ELR (cell line): ENCODE measurements at regions not wholly inside any gene's neighbourhood (a gene's known extent, or its start where the extent isn't known, plus 50 kb on each side); places are given as distances from the start of the nearest gene placed in this dataset.
"Not testable (repeated sequence)": the region's sequence is repeated elsewhere in the genome, so short reads cannot be mapped to it uniquely, and the experiment has no call there.

Experiments
- DNase-seq: peaks from one replicate; pipeline ENCODE4 v3.0.0-alpha.2; 2015; ENCODE audit warnings: low read depth

DNA sequence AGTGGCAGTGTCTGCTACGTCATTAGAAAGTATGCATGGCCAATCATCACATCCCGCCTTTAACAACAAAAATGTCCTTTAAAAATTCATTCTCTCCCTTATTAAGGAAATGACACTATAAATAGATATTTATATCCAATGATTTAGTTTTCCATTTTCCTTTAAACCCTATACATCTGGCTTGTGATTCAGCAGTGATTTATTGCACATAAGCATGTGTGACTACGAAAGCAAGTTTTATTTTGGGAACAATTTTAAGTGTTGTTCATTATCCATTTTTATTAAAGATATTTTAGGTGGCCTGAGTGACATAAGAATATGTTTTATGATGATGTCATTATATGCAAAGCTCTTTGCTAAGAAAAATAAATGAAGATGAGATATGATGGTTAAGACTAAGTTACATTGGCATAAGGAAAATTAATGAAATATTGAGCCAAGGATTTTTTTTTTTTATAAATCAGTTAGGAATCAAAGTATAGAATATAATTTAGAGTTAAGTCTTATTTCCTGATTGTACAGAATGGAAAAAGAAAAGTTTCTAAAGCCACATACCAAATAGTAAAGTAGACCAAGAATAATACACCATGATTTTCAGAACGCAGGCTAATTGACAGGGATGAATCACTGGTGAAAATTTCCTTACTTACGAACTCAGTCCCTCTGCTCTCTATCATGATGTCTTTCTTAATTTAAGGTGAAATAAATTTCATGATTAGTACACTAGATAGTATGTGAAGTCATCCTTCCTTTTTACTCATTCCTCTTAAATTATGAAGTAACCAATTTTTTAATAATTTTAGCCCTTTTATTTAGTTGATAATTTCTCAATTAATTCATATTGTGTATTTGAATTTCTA is 822.4 kb downstream of the FAT4 start:
- DNase-seq, result no peak

DNA sequence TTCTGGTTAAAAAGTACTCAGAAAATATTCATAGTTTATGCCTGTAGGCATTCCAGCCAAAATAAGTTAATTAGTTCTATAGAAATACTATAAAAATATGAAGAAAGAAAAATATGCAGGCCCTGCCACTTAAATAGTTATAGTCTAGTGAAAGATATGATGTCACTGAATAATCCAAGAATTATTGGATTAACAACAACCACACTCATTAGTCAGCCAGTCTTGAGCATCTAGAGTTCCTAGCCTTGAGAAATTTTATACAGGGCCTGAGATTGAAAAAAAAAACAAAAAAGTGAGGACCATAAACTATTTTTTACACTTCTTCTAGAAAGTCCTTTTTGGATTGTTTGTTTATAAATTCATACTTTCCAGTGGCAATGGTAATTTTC is 823.0 kb downstream of the FAT4 start:
- no peak for DNase-seq

GRCh38 chr4:126144543-126145237 is 829.9 kb downstream of the FAT4 start:
- no peak for DNase-seq

GRCh38 chr4:126168484-126168883 is 853.7 kb downstream of the FAT4 start:
- no peak for DNase-seq

GRCh38 chr4:126172126-126172525 is 857.4 kb downstream of the FAT4 start:
- no peak for DNase-seq

DNA sequence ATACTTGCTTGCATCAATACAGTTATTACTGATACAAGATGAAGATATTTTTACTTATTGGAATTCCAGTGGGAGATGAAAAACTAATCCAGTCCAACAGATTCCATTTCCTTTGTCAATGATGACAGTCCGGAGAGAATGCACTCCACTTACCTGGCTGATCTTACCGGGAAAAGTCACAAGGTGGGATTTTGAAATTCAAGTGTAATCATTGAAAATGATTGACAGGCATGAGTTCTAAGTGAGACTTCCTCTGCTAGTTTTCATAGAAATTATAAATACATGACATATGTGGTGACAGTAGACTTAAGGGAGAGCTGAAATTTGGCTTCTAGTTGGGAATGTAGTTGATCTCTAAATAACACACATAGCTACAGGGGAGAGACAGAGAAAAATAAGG is 859.9 kb downstream of the FAT4 start:
- no peak for DNase-seq

DNA sequence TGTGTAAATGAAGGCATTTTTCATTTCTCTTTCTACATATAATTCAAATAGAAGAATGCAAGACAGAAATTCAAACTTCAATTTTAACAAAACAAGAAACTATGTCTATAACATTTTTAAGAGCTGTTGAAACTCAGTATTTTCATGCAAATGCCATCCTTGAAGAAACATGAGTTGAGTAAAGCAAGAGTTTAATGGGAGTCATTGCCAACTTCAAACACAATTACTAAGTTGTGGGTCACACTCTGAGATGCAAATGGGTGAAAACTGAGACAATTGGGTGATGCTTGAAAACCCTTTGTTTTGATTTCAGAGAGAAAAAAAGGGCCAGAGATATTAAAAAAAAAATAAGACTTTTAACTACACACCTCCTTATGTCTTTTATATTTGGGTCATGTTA is 865.9 kb downstream of the FAT4 start:
- no peak for DNase-seq

GRCh38 chr4:126182336-126182735 is 867.6 kb downstream of the FAT4 start:
- no peak for DNase-seq

DNA sequence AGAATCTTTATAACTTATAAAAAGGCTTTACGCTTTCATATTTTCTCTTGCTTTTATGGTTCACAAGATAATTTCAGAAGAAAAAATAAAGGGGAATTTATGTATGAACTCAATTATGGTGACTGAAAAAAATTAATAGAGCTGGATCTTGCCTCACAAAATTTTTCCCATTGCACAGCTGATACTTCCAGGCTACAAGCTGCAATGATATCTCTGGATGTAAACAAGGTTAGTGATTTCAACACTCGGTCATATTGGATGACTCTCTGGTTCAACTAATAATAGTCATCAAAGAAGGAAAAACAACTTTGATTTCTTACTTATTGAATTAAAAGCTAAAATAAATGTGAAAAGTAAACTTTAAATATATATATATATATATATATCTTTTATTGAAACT is 868.0 kb downstream of the FAT4 start:
- no peak for DNase-seq

- no peak for DNase-seq
Measured at GRCh38 chr4:126183206-126183605, 868.5 kb downstream of the FAT4 start.

- DNase-seq, result no peak
Measured at GRCh38 chr4:126191536-126191935, 876.8 kb downstream of the FAT4 start.

- DNase-seq, result no peak
Measured at GRCh38 chr4:126192506-126192905, 877.8 kb downstream of the FAT4 start.

DNA sequence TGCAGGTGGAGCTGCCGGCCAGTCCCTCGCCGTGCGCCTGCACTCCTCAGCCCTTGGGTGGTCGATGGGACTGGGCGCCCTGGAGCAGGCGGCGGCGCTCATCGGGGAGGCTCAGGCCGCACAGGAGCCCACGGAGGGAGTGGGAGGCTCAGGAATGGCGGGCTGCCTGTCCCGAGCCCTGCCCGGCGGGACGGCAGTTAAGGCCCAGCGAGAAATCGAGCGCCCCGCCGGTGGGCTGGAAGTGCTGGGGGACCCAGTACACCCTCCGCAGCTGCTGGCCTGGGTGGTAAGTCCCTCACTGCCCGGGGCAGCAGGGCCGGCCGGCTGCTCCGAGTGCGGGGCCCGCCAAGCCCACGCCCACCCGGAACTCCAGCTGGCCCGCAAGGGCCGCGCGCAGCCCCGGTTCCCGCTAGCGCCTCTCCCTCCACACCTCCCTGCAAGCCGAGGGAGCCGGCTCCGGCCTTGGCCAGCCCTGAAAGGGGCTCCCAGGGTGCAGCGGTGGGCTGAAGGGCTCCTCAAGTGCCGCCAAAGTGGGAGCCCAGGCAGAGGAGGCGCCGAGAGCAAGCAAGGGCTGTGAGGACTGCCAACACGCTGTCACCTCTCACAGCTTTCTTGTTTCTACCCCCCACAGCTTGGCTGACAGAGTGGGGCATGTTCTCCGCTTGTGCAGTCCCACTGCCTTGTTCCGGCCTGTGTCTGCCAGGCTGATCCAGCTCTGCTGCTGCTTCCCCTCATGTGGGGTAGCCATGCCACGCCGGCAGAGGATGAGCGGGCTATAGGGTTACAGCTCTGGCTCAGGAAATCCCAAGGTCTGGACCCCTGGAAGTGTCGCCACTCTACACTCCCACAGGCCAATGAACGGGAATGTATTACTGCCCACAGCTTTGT is 886.7 kb downstream of the FAT4 start:
- DNase-seq, result not testable (repeated sequence)

- no peak for DNase-seq
Measured at GRCh38 chr4:126202226-126202625, 887.5 kb downstream of the FAT4 start.

DNA sequence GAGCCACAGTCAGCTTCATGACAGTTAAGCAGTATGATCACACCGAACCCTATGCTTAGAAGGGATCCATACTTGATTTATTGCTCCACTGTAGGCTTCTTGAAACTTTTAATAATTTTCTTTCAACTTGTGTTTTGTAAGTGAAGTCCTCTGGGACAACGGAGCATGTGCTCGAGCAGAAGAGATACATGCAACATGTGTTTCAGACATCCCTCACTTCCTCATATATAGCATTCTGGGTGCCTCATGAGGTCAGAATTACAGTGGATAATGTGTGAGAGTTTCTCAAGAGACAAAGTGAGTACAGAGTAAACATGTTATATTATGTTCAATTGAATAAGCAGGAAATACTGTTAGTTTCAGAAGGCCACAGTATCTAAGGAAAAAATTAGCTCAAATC is 893.2 kb downstream of the FAT4 start:
- no peak for DNase-seq

GRCh38 chr4:126209147-126209546 is 894.4 kb downstream of the FAT4 start:
- no peak for DNase-seq

- DNase-seq, result no peak
Measured at GRCh38 chr4:126213996-126214395, 899.2 kb downstream of the FAT4 start.

GRCh38 chr4:126215759-126216158 is 901.0 kb downstream of the FAT4 start:
- DNase-seq, result no peak

- no peak for DNase-seq
Measured at GRCh38 chr4:126216611-126217010, 901.9 kb downstream of the FAT4 start.

DNA sequence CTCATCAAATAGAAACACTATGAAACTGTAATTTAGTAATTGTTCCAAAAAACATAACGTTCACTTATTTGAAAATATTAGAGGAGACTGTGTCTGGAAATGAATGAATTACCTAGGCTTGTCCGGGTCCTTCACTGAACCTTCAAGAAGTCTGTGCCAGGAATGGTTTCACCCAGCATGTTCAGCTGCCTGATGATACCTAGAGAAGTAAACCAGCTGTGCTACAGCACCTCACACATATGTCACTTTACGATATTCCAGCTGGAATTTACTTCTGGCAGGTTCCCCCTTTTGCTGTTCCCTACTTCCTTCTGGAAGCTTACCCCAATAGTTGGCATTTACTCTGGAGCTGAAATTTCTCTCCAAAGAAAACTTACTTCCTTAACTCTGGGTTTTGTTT is 906.5 kb downstream of the FAT4 start:
- DNase-seq, result no peak

- no peak for DNase-seq
Measured at GRCh38 chr4:126221717-126222340, 907.1 kb downstream of the FAT4 start.

DNA sequence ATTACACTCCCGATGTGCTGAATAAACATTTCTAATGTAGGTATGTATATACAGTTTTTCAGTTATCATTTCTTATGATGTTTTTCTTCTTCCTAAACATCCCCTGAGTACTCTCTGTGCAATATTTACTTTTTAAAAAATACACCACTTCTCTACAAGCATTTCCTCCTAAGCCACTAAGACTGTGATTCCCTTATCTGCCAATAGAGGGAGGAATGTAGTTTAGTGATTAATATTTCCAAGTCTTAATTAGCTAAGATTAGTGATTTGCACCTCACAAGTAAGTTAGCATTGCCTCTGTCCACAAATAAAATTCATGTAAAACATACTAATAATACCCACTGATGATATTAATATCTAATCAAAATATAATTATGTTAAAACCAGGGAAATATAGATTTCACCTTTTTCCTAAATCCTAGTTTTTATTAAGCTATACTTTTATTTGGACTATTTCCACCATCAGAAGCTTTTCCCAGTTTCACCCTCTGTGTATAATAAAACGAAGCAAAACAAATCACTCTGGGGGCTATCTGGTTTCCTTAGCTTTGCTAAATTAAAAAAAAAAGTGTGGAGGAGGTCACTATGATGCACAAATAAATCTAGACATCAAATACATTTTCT is 909.1 kb downstream of the FAT4 start:
- peak; percentile 39 for DNase-seq
